GM12878 (cell line): ENCODE measurements at regions not wholly inside any gene's neighbourhood (a gene's known extent, or its start where the extent isn't known, plus 50 kb on each side); places are given as distances from the start of the nearest gene placed in this dataset.

Source experiments
- CEBPZ ChIP-seq: fragments of 150-350 bp; IDR thresholded peaks from 2 replicates; pipeline ENCODE4 v1.6.1; 2016; ENCODE audit warnings: low read depth, low read length
- CTCF ChIP-seq, 3 experiments: IDR thresholded peaks in 2 of 3; conservative IDR thresholded peaks in 1 of 3; 2 replicates each; pipeline ENCODE4 v1.5.1; 2011; ENCODE audit warnings: low read depth in 3 of 3, low read length in 3 of 3, mild to moderate bottlenecking in 3 of 3, control low read depth in 2 of 3, moderate library complexity in 2 of 3, inconsistent platforms in 1 of 3, mixed read lengths in 1 of 3; ENCODE audit not compliant: control insufficient read depth in 2 of 3, insufficient read depth in 1 of 3; ENCODE audit errors: extremely low read depth in 1 of 3
- EP300 ChIP-seq, 2 experiments: fragments of 150-350 bp in 1 of 2; IDR thresholded peaks; 2 replicates each; pipeline ENCODE4 v1.6.1; 2011 to 2012; ENCODE audit warnings: low read depth in 2 of 2, low read length in 2 of 2, borderline replicate concordance in 1 of 2, improper control_type of control experiment in 1 of 2, inconsistent platforms in 1 of 2; ENCODE audit not compliant: control insufficient read depth in 1 of 2
- FOXM1 ChIP-seq: IDR thresholded peaks from 2 replicates; pipeline ENCODE4 v1.6.1; 2012; ENCODE audit warnings: low read depth, mild to moderate bottlenecking, inconsistent platforms, low read length, moderate library complexity
- MLLT1 ChIP-seq: fragments of 450-650 bp; IDR thresholded peaks from 2 replicates; pipeline ENCODE4 v1.6.1; 2016; ENCODE audit warnings: mild to moderate bottlenecking
- MXI1 ChIP-seq: fragments of 150-350 bp; IDR thresholded peaks from 2 replicates; pipeline ENCODE4 v1.6.1; 2011; ENCODE audit warnings: low read depth, mild to moderate bottlenecking, inconsistent platforms, low read length, improper control_type of control experiment
- NR2F1 ChIP-seq: fragments of 450-650 bp; conservative IDR thresholded peaks from 2 replicates; pipeline ENCODE4 v1.6.1; 2017; ENCODE audit warnings: mild to moderate bottlenecking
- POLR2A ChIP-seq: IDR thresholded peaks from 2 replicates; pipeline ENCODE4 v1.6.1; 2011; ENCODE audit warnings: low read depth, mild to moderate bottlenecking, low read length
- POLR2AphosphoS5 ChIP-seq: IDR thresholded peaks from 2 replicates; pipeline ENCODE4 v1.6.1; 2011; ENCODE audit warnings: mild to moderate bottlenecking, low read length, inconsistent platforms
- SIN3A ChIP-seq: IDR thresholded peaks from 2 replicates; pipeline ENCODE4 v1.6.1; 2012; ENCODE audit warnings: low read depth, low read length, improper control_type of control experiment
- SMC3 ChIP-seq: IDR thresholded peaks from 2 replicates; pipeline ENCODE4 v1.6.1; 2011; ENCODE audit warnings: low read length, improper control_type of control experiment, borderline replicate concordance
- TF ChIP-seq, protein P1 (sequence below): fragments of 450-650 bp; IDR thresholded peaks from 2 replicates; pipeline ENCODE4 v1.6.1; 2017; ENCODE audit warnings: antibody characterized with exemption, mild to moderate bottlenecking, moderate library complexity
- TF ChIP-seq, protein P2 (sequence below): IDR thresholded peaks from 2 replicates; pipeline ENCODE4 v1.6.1; 2012; ENCODE audit warnings: low read depth, low read length, improper control_type of control experiment
- TF ChIP-seq, protein P3 (sequence below): fragments of 450-650 bp; IDR thresholded peaks from 2 replicates; pipeline ENCODE4 v1.6.1; 2017; ENCODE audit warnings: mild to moderate bottlenecking

- TF ChIP-seq SMC3: no peak
- TF ChIP-seq CTCF (IDR thresholded peaks at IDR 0.05 in 2 of 3, conservative IDR thresholded peaks at IDR 0.05 in 1 of 3; ENCODE audit: control insufficient read depth in 2 of 3, extremely low read depth in 1 of 3, insufficient read depth in 1 of 3, low read depth in 3 of 3, low read length in 3 of 3): peak in 1 of 3 experiments; percentile 19; a peak in 1 of 6 replicates
- TF ChIP-seq POLR2A: no peak
- no peak for TF ChIP-seq MXI1
- no peak for TF ChIP-seq CEBPZ
- no peak for TF ChIP-seq POLR2AphosphoS5
- TF ChIP-seq MLLT1: no peak
- no peak for TF ChIP-seq FOXM1
- no peak for TF ChIP-seq SIN3A
- TF ChIP-seq, protein P1, sequence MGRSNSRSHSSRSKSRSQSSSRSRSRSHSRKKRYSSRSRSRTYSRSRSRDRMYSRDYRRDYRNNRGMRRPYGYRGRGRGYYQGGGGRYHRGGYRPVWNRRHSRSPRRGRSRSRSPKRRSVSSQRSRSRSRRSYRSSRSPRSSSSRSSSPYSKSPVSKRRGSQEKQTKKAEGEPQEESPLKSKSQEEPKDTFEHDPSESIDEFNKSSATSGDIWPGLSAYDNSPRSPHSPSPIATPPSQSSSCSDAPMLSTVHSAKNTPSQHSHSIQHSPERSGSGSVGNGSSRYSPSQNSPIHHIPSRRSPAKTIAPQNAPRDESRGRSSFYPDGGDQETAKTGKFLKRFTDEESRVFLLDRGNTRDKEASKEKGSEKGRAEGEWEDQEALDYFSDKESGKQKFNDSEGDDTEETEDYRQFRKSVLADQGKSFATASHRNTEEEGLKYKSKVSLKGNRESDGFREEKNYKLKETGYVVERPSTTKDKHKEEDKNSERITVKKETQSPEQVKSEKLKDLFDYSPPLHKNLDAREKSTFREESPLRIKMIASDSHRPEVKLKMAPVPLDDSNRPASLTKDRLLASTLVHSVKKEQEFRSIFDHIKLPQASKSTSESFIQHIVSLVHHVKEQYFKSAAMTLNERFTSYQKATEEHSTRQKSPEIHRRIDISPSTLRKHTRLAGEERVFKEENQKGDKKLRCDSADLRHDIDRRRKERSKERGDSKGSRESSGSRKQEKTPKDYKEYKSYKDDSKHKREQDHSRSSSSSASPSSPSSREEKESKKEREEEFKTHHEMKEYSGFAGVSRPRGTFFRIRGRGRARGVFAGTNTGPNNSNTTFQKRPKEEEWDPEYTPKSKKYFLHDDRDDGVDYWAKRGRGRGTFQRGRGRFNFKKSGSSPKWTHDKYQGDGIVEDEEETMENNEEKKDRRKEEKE: no peak
- no peak for TF ChIP-seq EP300 (IDR thresholded peaks at IDR 0.05; ENCODE audit: borderline replicate concordance in 1 of 2, control insufficient read depth in 1 of 2, low read depth in 2 of 2, low read length in 2 of 2)
- TF ChIP-seq, protein P2, sequence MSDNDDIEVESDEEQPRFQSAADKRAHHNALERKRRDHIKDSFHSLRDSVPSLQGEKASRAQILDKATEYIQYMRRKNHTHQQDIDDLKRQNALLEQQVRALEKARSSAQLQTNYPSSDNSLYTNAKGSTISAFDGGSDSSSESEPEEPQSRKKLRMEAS: no peak
- TF ChIP-seq NR2F1: no peak
- TF ChIP-seq, protein P3, sequence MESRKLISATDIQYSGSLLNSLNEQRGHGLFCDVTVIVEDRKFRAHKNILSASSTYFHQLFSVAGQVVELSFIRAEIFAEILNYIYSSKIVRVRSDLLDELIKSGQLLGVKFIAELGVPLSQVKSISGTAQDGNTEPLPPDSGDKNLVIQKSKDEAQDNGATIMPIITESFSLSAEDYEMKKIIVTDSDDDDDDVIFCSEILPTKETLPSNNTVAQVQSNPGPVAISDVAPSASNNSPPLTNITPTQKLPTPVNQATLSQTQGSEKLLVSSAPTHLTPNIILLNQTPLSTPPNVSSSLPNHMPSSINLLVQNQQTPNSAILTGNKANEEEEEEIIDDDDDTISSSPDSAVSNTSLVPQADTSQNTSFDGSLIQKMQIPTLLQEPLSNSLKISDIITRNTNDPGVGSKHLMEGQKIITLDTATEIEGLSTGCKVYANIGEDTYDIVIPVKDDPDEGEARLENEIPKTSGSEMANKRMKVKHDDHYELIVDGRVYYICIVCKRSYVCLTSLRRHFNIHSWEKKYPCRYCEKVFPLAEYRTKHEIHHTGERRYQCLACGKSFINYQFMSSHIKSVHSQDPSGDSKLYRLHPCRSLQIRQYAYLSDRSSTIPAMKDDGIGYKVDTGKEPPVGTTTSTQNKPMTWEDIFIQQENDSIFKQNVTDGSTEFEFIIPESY: no peak
Observed at GRCh38 chr2:183348492-183348891, 224.2 kb downstream of the NUP35 start.
